GM12878 (cell line): ENCODE measurements at regions not wholly inside any gene's neighbourhood (a gene's known extent, or its start where the extent isn't known, plus 50 kb on each side); places are given as distances from the start of the nearest gene placed in this dataset.

ENCODE experiments used
- ATAC-seq: fragments of 200-7000 bp; cut with Tn5 transposase; 3 replicates; pipeline ENCODE4 v1.9.1; 2020; ENCODE audit warnings: mild to moderate bottlenecking, moderate library complexity
- BruUV-seq: library from RNA; stranded (reverse); fragments of 400-500 nt; replicated peaks from 2 replicates; lab custom pipeline; 2021; lab: Mats Ljungman, UMichigan
- CTCF ChIA-PET: fragments of 300-600 bp; sonication (Branson Sonifier 250); formaldehyde crosslinking; extraction: SDS; loops from one replicate; lab custom pipeline; 2021; ENCODE audit warnings: inconsistent platforms; lab: Yijun Ruan, JAX
- POLR2A ChIA-PET: fragments of 350-600 bp; formaldehyde crosslinking; extraction: SDS; loops from one replicate; lab custom pipeline; 2021; ENCODE audit warnings: inconsistent platforms; lab: Charles Lee
- RAD21 ChIA-PET: fragments of 300-600 bp; sonication (Branson Sonifier 250); formaldehyde crosslinking; loops from one replicate; lab custom pipeline; 2023; ENCODE audit warnings: antibody characterized with exemption; ENCODE audit not compliant: unreplicated experiment; lab: Charles Lee
- SMC1A ChIA-PET: fragments of 300-600 bp; sonication (Branson Sonifier 250); formaldehyde crosslinking; loops from one replicate; lab custom pipeline; 2023; ENCODE audit not compliant: unreplicated experiment, uncharacterized antibody; lab: Charles Lee
- DNase-seq: peaks from one replicate; pipeline ENCODE4 v3.0.0-alpha.2; 2011; ENCODE audit warnings: low read depth, low spot score
- FAIRE-seq: peaks from 3 replicates; lab custom pipeline; 2011; peaks lifted over from hg19 to GRCh38; lab: Jason Lieb, UNC
- H2AFZ ChIP-seq: 2 replicates; pipeline ENCODE4 v1.6.0; 2011; ENCODE audit warnings: low read depth, low read length, control low read depth; ENCODE audit not compliant: control insufficient read depth
- H3K27ac ChIP-seq: 2 replicates; pipeline ENCODE4 v1.5.1; 2011; ENCODE audit warnings: control low read depth; ENCODE audit not compliant: control insufficient read depth, insufficient read depth
- H3K27me3 ChIP-seq, 2 experiments: replicated peaks in 1 of 2; 2 replicates each; pipeline versions ENCODE4 v1.6.0 to v1.6.1; 2011; ENCODE audit warnings: low read length in 1 of 2; ENCODE audit not compliant: control insufficient read depth in 2 of 2, insufficient read depth in 2 of 2
- H3K36me3 ChIP-seq, 2 experiments: 2 replicates each; pipeline ENCODE4 v1.5.1; 2011; ENCODE audit warnings: low read length in 1 of 2; ENCODE audit not compliant: control insufficient read depth in 2 of 2, insufficient read depth in 2 of 2
- H3K4me1 ChIP-seq: 2 replicates; pipeline ENCODE4 v1.6.1; 2011; ENCODE audit warnings: mild to moderate bottlenecking, low read length, moderate library complexity, mixed read lengths; ENCODE audit not compliant: control insufficient read depth, insufficient read depth
- H3K4me2 ChIP-seq: 2 replicates; pipeline ENCODE4 v1.6.0; 2011; ENCODE audit warnings: control low read depth; ENCODE audit not compliant: control insufficient read depth, insufficient read depth
- H3K4me3 ChIP-seq: fragments of 200-600 bp; sonication (generic); 2 replicates; pipeline ENCODE4 v1.5.1; 2016
- H3K79me2 ChIP-seq: 2 replicates; pipeline ENCODE4 v1.6.0; 2011; ENCODE audit warnings: low read length; ENCODE audit not compliant: control insufficient read depth, insufficient read depth
- H3K9ac ChIP-seq: 2 replicates; pipeline ENCODE4 v1.8.0; 2011; ENCODE audit warnings: low read length, control low read depth, mixed read lengths; ENCODE audit not compliant: control insufficient read depth, insufficient read depth
- H3K9me3 ChIP-seq: replicated peaks from 3 replicates; pipeline ENCODE4 v1.5.1; 2011; ENCODE audit warnings: mild to moderate bottlenecking, low read length; ENCODE audit not compliant: control insufficient read depth, insufficient read depth
- H4K20me1 ChIP-seq: 2 replicates; pipeline ENCODE4 v1.6.0; 2011; ENCODE audit not compliant: control insufficient read depth, insufficient read depth
- BACH1 ChIP-seq: fragments of 450-650 bp; IDR thresholded peaks from 2 replicates; pipeline ENCODE4 v1.6.1; 2017; ENCODE audit warnings: mild to moderate bottlenecking, borderline replicate concordance
- E2F8 ChIP-seq: fragments of 450-650 bp; IDR thresholded peaks from 2 replicates; pipeline ENCODE4 v1.6.1; 2018; ENCODE audit warnings: mild to moderate bottlenecking, low read depth, moderate library complexity; ENCODE audit not compliant: partially characterized antibody
- ESRRA ChIP-seq: IDR thresholded peaks from 2 replicates; pipeline ENCODE4 v1.6.1; 2012; ENCODE audit warnings: mild to moderate bottlenecking, low read length, improper control_type of control experiment
- NR2C2 ChIP-seq: IDR thresholded peaks from 2 replicates; pipeline ENCODE4 v1.6.1; 2011; ENCODE audit warnings: borderline replicate concordance, low read depth; ENCODE audit not compliant: control insufficient read depth, insufficient read length
- RBBP5 ChIP-seq: fragments of 200-600 bp; sonication (generic); conservative IDR thresholded peaks from 2 replicates; pipeline ENCODE4 v1.6.1; 2016
- SIX5 ChIP-seq: IDR thresholded peaks from 2 replicates; pipeline ENCODE4 v1.6.1; 2011; ENCODE audit warnings: mild to moderate bottlenecking, low read depth, low read length, moderate library complexity; ENCODE audit not compliant: severe bottlenecking
- ZBTB4 ChIP-seq: fragments of 450-650 bp; formaldehyde crosslinking; IDR thresholded peaks from 2 replicates; pipeline ENCODE4 v1.4.0; 2022; ENCODE audit warnings: mild to moderate bottlenecking, moderate library complexity
- WGBS: methylation state at CpG from one replicate; pipeline ENCODE4 v1.1.6; 2016; ENCODE audit warnings: low lambda C conversion rate; ENCODE audit not compliant: insufficient replicate concordance, insufficient coverage; ENCODE audit errors: missing lambda C conversion rate; 5-methylcytosine and 5-hydroxymethylcytosine counted together
- in situ Hi-C: fragments of 300-500 bp; cut with MboI; formaldehyde crosslinking; loops from 9 replicates; pipeline ENCODE4 v1.14.3; 2018; ENCODE audit warnings: mixed read lengths
- intact Hi-C: fragments of 100-400 bp; cut with micrococcal nuclease; formaldehyde crosslinking; loops from one replicate; pipeline ENCODE4 v1.14.2; 2022; ENCODE audit not compliant: unreplicated experiment

DNA sequence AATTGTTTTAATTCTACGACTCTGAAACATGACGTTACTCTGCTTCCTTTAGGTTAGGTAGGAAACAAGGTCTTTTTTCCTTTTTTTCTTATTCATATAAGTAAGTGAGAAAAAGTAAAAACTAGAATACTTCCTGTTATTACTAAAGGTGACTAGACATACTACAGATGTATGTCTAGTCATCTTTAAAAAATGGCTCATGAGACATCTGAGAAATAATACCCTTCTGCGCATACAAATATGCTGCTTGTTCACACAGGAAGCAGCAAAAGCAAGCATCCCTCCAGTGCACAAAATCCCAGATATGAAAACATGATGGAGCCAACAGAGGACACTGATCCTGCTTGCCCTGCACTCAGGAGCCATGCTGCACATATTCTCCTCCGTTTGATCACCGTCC lies 699.1 kb downstream of the EPM2A start:
- CTCF ChIA-PET: no interaction called here
- Histone ChIP-seq H3K4me3 (no peak overlapping the region), H3K9me3 (no peaks in the 10 kb centered on the region), H4K20me1 (no peaks in the 10 kb centered on the region), H3K4me2 (no peak overlapping the region), H3K9ac (no peak overlapping the region), H3K27ac (no peak overlapping the region), H3K36me3 (no peaks in the 10 kb centered on the region), H3K27me3 (no peaks in the 10 kb centered on the region; a peak in 1 of 4 replicates), H3K79me2 (no peaks in the 10 kb centered on the region), H2AFZ (no peak overlapping the region), H3K4me1 (no peaks in the 10 kb centered on the region)
- WGBS: 78% methylated on average over 5 of the region's 5 CpGs
- POLR2A ChIA-PET: no interaction called here
- intact Hi-C loops: no loop called here
- RAD21 ChIA-PET: no interaction called here
- no peak for FAIRE-seq
- TF ChIP-seq NR2C2: no peak
- SMC1A ChIA-PET: no interaction called here
- BruUV-seq: no TSS peak
- no peak for DNase-seq
- in situ Hi-C loops: loop anchor here (10.0 kb wide), 1 partner anchor 451 kb away; no protein-coding TSS in a partner anchor
- ATAC-seq: no peak

- no peak for TF ChIP-seq ESRRA
- no peak for TF ChIP-seq ZBTB4 (CRISPR knock-in tag)
- no peak for TF ChIP-seq RBBP5
- no peak for TF ChIP-seq SIX5
- TF ChIP-seq BACH1: no peak
- TF ChIP-seq E2F8: no peak
- Histone ChIP-seq H3K27ac (no peak overlapping the region), H3K4me3 (no peak overlapping the region), H3K27me3 (no peaks in the 10 kb centered on the region), H3K36me3 (no peaks in the 10 kb centered on the region), H2AFZ (no peak overlapping the region), H3K79me2 (no peaks in the 10 kb centered on the region), H3K9ac (no peak overlapping the region), H3K9me3 (no peaks in the 10 kb centered on the region), H4K20me1 (no peaks in the 10 kb centered on the region), H3K4me1 (no peaks in the 10 kb centered on the region), H3K4me2 (no peak overlapping the region)
- DNase-seq: no peak
- RAD21 ChIA-PET: no interaction called here
- no peak for ATAC-seq
- no TSS peak for BruUV-seq
- no peak for FAIRE-seq
- in situ Hi-C loops: loop anchor here (10.0 kb wide), 1 partner anchor 452 kb away; no protein-coding TSS in a partner anchor
- SMC1A ChIA-PET: no interaction called here
- intact Hi-C loops: no loop called here
- 27% methylated on average over 3 of the region's 3 CpGs for WGBS
- CTCF ChIA-PET: no interaction called here
- POLR2A ChIA-PET: no interaction called here
These were observed 698.3 kb downstream of the EPM2A start for GRCh38 chr6:145036848-145037567.
